ENCODE measurements at regions not wholly inside any gene's neighbourhood (a gene's known extent, or its start where the extent isn't known, plus 50 kb on each side); places are given as distances from the start of the nearest gene placed in this dataset.

DNA sequence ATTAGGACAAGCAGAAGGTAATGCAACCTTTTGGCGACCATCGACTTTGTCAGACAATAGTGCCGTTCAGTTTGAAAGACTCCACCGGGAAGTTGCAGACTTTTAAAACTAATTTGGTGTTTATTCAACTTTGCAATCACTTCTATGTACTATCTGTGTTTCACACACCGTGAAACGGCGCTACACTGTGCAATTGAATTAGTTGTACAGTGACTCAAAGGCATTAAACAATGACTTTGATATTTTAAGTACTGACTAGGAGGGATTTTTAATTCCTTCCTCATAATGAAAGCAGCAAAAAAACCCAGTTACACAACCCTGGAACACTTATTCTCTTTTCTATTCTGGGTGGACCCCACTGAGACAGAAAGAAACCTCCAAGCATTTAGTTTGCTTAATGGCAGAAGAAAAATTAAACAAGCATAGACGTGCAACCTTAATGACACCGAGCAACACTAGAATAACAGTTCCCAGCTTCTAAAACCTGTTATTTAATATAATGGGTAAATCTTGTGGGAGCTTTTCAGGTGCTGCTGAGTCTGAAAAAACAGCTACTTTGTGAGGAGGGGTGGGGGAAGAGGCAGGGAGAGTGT is 176.8 kb downstream of the LMO4 start:
- Histone ChIP-seq H3K36me3 (replicated peaks in 1 of 2; ENCODE audit: insufficient read depth in 1 of 2, low read depth in 2 of 2) (no peaks in the 10 kb centered on the region), H3K9me3 (no peaks in the 10 kb centered on the region), H3K27ac (no peak overlapping the region), H3K4me3 (no peak overlapping the region), H3K4me1 (no peaks in the 10 kb centered on the region), H3K27me3 (no peaks in the 10 kb centered on the region)
- TF ChIP-seq CTCF (IDR thresholded peaks at IDR 0.05) (no peak), POLR2A (IDR thresholded peaks at IDR 0.05) (no peak)
- DNase-seq (no peak), ATAC-seq (no peak)
- intact Hi-C loops (cut with DNase I): no loop called here
- WGBS, 2 donors: 35 to 45% methylated on average over 9 of the region's 9 CpGs

- Histone ChIP-seq H3K36me3 (replicated peaks in 1 of 2; ENCODE audit: insufficient read depth in 1 of 2, low read depth in 2 of 2) (no peaks in the 10 kb centered on the region), H3K4me3 (no peak overlapping the region), H3K9me3 (no peaks in the 10 kb centered on the region), H3K4me1 (no peaks in the 10 kb centered on the region), H3K27ac (no peak overlapping the region), H3K27me3 (no peaks in the 10 kb centered on the region)
- no peak for ATAC-seq
- TF ChIP-seq CTCF (IDR thresholded peaks at IDR 0.05) (no peak), POLR2A (IDR thresholded peaks at IDR 0.05) (no peak)
- no peak for DNase-seq
- intact Hi-C loops (cut with DNase I): no loop called here
- WGBS, 2 donors: 56 to 59% methylated on average over 8 of the region's 8 CpGs
Measured at GRCh38 chr1:87506147-87506546, 177.5 kb downstream of the LMO4 start.

- 74 to 78% methylated on average over 1 of the region's 1 CpG for WGBS, 2 donors
- intact Hi-C loops (cut with DNase I): no loop called here
- TF ChIP-seq CTCF (IDR thresholded peaks at IDR 0.05) (no peak), POLR2A (IDR thresholded peaks at IDR 0.05) (no peak)
- Histone ChIP-seq H3K9me3 (no peaks in the 10 kb centered on the region), H3K27ac (no peak overlapping the region), H3K27me3 (no peaks in the 10 kb centered on the region), H3K4me1 (no peaks in the 10 kb centered on the region), H3K4me3 (no peak overlapping the region), H3K36me3 (replicated peaks in 1 of 2; ENCODE audit: insufficient read depth in 1 of 2, low read depth in 2 of 2) (no peaks in the 10 kb centered on the region)
- ATAC-seq (peak; percentile 15), DNase-seq (no peak)
Measured at GRCh38 chr1:87508247-87508787, 179.6 kb downstream of the LMO4 start.

- no peak overlapping the region for H3K4me3 ChIP-seq
- no peaks in the 10 kb centered on the region for H3K36me3 ChIP-seq (replicated peaks in 1 of 2; ENCODE audit: insufficient read depth in 1 of 2, low read depth in 2 of 2)
- no peaks in the 10 kb centered on the region for H3K9me3 ChIP-seq
- intact Hi-C loops (cut with DNase I): no loop called here
- no peaks in the 10 kb centered on the region for H3K27me3 ChIP-seq
- 77% methylated on average over 3 of the region's 3 CpGs for WGBS, 2 donors
- TF ChIP-seq POLR2A (IDR thresholded peaks at IDR 0.05) (no peak), CTCF (IDR thresholded peaks at IDR 0.05) (no peak)
- ATAC-seq: no peak
- DNase-seq: no peak
- H3K27ac ChIP-seq: no peak overlapping the region
- H3K4me1 ChIP-seq: no peaks in the 10 kb centered on the region
Measured at GRCh38 chr1:87510540-87510939, 181.9 kb downstream of the LMO4 start.

GRCh38 chr1:87511449-87511848 is 182.8 kb downstream of the LMO4 start:
- Histone ChIP-seq H3K36me3 (replicated peaks in 1 of 2; ENCODE audit: insufficient read depth in 1 of 2, low read depth in 2 of 2) (no peaks in the 10 kb centered on the region), H3K27ac (no peak overlapping the region), H3K9me3 (no peaks in the 10 kb centered on the region), H3K4me3 (no peak overlapping the region), H3K4me1 (no peaks in the 10 kb centered on the region), H3K27me3 (no peaks in the 10 kb centered on the region)
- intact Hi-C loops (cut with DNase I): no loop called here
- TF ChIP-seq CTCF (IDR thresholded peaks at IDR 0.05): no peak
- TF ChIP-seq POLR2A (IDR thresholded peaks at IDR 0.05): no peak
- no peak for ATAC-seq
- 70 to 83% methylated on average over 1 of the region's 1 CpG for WGBS, 2 donors
- no peak for DNase-seq

All from body of pancreas (tissue), 4 donors.